MG63 (cell line): ENCODE measurements at regions not wholly inside any gene's neighbourhood (a gene's known extent, or its start where the extent isn't known, plus 50 kb on each side); places are given as distances from the start of the nearest gene placed in this dataset.
"Not testable (repeated sequence)": the region's sequence is repeated elsewhere in the genome, so short reads cannot be mapped to it uniquely, and the experiment has no call there.

ENCODE experiments used
- DNase-seq: peaks from one replicate; pipeline ENCODE4 v3.0.0-alpha.2; 2020
- H3K27me3 ChIP-seq: fragments of 250-450 bp; sonication (Bioruptor Pico); 2 replicates; pipeline ENCODE4 v1.5.1; 2020; ENCODE audit warnings: mild to moderate bottlenecking, moderate library complexity
- H3K36me3 ChIP-seq: fragments of 250-450 bp; sonication (Bioruptor Pico); 2 replicates; pipeline ENCODE4 v1.5.1; 2020; ENCODE audit warnings: mild to moderate bottlenecking, moderate library complexity
- H3K4me3 ChIP-seq: fragments of 250-450 bp; sonication (Bioruptor Pico); 2 replicates; pipeline ENCODE4 v1.5.1; 2020; ENCODE audit warnings: mild to moderate bottlenecking, moderate library complexity
- H3K9me3 ChIP-seq: fragments of 250-450 bp; sonication (Bioruptor Pico); 2 replicates; pipeline ENCODE4 v1.5.1; 2020; ENCODE audit warnings: mild to moderate bottlenecking, moderate library complexity

GRCh38 chr2:75896779-75897366, 186.2 kb upstream of the GCFC2 start:
- DNase-seq = no peak
- Histone ChIP-seq H3K4me3 (no peak overlapping the region), H3K9me3 (no peaks in the 10 kb centered on the region), H3K36me3 (no peaks in the 10 kb centered on the region), H3K27me3 (no peaks in the 10 kb centered on the region)

DNA sequence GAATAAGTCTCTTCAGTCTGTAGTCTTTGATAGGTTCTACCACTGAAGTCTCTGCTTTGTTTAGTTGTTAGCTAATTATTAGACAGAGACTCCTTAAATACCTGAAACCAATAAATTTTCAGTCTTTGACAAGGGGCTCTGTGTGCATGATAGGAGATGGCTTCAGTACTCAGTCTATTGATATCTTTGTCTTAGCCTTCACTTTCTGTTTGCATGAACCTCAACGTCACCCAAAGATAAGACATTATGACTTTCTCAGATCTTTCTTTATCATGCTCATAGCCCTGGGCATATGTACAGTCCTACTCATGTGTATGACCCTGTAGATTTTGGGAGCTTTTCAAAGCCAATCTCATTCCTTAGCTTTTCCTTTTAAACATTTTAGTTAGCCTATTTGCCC, 183.5 kb upstream of the GCFC2 start:
- no peaks in the 10 kb centered on the region for H3K27me3 ChIP-seq
- H3K36me3 ChIP-seq = no peaks in the 10 kb centered on the region
- no peak for DNase-seq

DNA sequence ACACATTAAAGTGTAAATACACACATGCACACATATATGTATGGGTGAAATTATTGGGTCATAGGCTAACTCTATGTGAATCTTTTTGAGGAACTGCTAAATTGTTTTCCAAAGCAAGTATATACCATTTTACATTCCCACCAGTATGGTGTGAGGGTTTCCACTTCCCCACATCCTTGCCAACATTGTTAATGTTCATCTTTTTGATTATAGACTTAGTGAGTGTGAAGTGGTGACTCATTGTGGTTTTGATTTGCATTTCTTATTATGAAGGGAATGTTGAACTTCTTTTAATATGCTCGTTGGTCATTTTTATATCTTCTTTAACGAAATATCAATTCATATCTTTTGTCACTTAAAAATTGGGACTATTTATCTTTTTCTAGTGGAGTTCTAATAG, 181.8 kb upstream of the GCFC2 start:
- no peak overlapping the region for H3K4me3 ChIP-seq
- H3K27me3 ChIP-seq = no peaks in the 10 kb centered on the region
- DNase-seq = no peak
- H3K36me3 ChIP-seq = no peaks in the 10 kb centered on the region
- H3K9me3 ChIP-seq = no peaks in the 10 kb centered on the region

More for the DNA sequence above, 183.5 kb upstream of the GCFC2 start:
- H3K9me3 ChIP-seq = no peaks in the 10 kb centered on the region
- H3K4me3 ChIP-seq = no peak overlapping the region

- no peaks in the 10 kb centered on the region for H3K36me3 ChIP-seq
- H3K27me3 ChIP-seq = no peaks in the 10 kb centered on the region
- H3K9me3 ChIP-seq = no peaks in the 10 kb centered on the region
- no peak for DNase-seq
- H3K4me3 ChIP-seq = no peak overlapping the region
Observed at GRCh38 chr2:75882530-75882929, 171.8 kb upstream of the GCFC2 start.

GRCh38 chr2:75875606-75876005, 164.9 kb upstream of the GCFC2 start:
- not testable (repeated sequence) for DNase-seq, H3K36me3 ChIP-seq, H3K27me3 ChIP-seq, H3K9me3 ChIP-seq, H3K4me3 ChIP-seq

GRCh38 chr2:75871762-75872614, 161.3 kb upstream of the GCFC2 start:
- not testable (repeated sequence) for H3K36me3 ChIP-seq, H3K4me3 ChIP-seq, H3K27me3 ChIP-seq

GRCh38 chr2:75870651-75871137, 160.0 kb upstream of the GCFC2 start:
- H3K27me3 ChIP-seq = no peaks in the 10 kb centered on the region
- no peaks in the 10 kb centered on the region for H3K9me3 ChIP-seq
- no peaks in the 10 kb centered on the region for H3K36me3 ChIP-seq
- no peak for DNase-seq
- no peak overlapping the region for H3K4me3 ChIP-seq

More at GRCh38 chr2:75871762-75872614, 161.3 kb upstream of the GCFC2 start:
- not testable (repeated sequence) for DNase-seq, H3K9me3 ChIP-seq

DNA sequence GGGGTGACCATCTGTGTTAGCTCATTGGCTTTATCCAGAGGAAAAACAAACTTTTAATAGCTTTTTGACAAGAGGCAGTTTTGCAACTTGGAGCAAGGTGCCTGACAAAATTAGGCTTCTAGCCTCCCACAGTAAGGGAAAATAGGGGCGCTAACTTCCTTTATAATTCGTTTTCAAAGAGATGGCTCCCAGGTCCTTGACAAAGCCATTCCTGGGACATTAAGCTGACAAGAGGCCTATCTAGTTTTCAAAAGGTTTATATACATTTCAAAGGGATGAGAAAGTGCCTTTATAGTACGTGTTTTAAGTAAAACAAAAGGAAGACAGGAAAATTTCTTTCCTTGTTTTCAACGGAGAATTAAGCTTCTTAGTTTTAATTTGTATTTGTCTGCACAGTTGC, 159.4 kb upstream of the GCFC2 start:
- H3K27me3 ChIP-seq = no peaks in the 10 kb centered on the region
- H3K36me3 ChIP-seq = no peaks in the 10 kb centered on the region
- DNase-seq = no peak
- no peaks in the 10 kb centered on the region for H3K9me3 ChIP-seq
- H3K4me3 ChIP-seq = no peak overlapping the region

- no peak for DNase-seq
- Histone ChIP-seq H3K4me3 (no peak overlapping the region), H3K27me3 (no peaks in the 10 kb centered on the region), H3K36me3 (no peaks in the 10 kb centered on the region), H3K9me3 (no peaks in the 10 kb centered on the region)
Observed at GRCh38 chr2:75865702-75866101, 155.0 kb upstream of the GCFC2 start.

DNA sequence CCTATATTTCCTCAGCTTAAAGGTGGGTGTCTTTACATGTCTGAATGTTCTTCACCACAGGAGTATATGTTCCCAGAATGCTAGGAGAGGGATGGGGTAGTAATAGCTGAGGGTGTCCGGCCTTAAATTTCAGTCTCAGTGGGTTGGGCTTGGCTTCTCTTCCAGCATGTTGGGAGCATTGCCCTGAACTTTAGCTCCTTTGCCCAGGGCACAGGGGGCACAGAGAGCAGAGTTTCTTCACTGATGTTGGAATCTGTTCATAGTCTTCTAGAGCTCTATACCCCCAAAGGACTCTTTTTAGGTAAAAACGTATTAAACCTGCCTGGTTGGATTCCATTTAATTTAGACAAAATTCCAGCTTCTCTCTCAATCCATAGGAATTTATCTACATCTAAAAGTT, 154.4 kb upstream of the GCFC2 start:
- DNase-seq = no peak
- H3K9me3 ChIP-seq = no peaks in the 10 kb centered on the region

DNA sequence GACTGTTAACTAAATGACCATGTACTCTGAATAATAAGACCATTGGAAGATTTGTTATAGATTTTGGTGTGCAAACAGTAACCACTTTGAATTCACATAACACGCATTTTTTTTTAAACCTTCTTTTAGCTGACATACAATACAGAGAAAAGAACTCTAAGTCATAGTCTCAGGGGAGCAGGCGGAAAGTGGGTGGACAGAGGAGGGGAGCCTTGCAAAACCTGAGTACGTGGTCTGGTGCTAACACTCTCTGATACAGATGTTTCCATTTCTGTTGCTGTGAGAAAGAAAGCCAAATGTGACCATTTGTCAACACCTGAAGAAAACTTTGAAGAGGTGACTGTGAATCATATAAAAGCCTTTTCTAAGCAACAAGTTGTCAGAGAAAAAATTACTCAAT, 151.8 kb upstream of the GCFC2 start:
- no peak for DNase-seq
- Histone ChIP-seq H3K27me3 (no peaks in the 10 kb centered on the region), H3K4me3 (no peak overlapping the region), H3K9me3 (no peaks in the 10 kb centered on the region), H3K36me3 (no peaks in the 10 kb centered on the region)

More for the DNA sequence above, 154.4 kb upstream of the GCFC2 start:
- no peaks in the 10 kb centered on the region for H3K27me3 ChIP-seq
- H3K36me3 ChIP-seq = no peaks in the 10 kb centered on the region
- no peak overlapping the region for H3K4me3 ChIP-seq

DNA sequence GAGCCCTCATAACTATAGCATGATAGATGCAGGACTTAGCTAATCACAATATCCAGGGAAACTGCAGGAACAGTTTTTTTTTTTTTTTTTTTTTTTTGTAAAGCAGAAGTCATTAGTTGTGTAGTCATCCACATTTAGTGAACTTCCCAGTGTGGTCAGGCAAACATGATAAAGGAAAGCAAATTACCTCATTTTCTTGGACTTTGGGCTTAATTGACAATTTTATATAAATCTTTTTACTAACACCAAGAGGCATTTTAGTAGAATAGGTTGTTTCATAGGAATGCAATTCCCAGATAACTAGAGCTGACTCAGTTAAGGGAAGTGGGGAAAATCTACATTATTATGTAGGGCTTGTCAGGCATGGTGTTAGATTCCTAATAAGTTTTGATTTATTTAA, 142.7 kb upstream of the GCFC2 start:
- no peaks in the 10 kb centered on the region for H3K27me3 ChIP-seq
- no peaks in the 10 kb centered on the region for H3K9me3 ChIP-seq
- no peak overlapping the region for H3K4me3 ChIP-seq
- no peak for DNase-seq
- no peaks in the 10 kb centered on the region for H3K36me3 ChIP-seq

DNA sequence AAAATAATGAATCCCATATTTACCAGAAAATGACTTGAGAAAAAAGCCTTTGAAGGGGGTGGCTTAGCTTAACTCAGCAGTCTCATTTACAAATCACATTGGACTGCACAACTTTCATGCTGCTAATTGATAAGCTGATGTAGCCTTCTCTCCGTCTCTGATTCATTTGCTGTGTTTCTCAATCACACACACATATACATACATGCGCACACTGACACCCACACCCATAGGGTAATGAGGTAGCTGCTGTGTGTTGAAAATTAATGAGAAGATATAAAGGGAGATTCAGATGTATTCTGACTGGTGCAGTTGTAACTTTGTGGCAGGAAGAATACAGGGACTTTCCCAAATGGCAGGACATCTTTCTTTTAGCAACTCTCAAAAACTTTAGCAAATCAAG, 141.9 kb upstream of the GCFC2 start:
- H3K27me3 ChIP-seq = no peaks in the 10 kb centered on the region
- H3K36me3 ChIP-seq = no peaks in the 10 kb centered on the region
- H3K9me3 ChIP-seq = no peaks in the 10 kb centered on the region
- no peak for DNase-seq
- no peak overlapping the region for H3K4me3 ChIP-seq

DNA sequence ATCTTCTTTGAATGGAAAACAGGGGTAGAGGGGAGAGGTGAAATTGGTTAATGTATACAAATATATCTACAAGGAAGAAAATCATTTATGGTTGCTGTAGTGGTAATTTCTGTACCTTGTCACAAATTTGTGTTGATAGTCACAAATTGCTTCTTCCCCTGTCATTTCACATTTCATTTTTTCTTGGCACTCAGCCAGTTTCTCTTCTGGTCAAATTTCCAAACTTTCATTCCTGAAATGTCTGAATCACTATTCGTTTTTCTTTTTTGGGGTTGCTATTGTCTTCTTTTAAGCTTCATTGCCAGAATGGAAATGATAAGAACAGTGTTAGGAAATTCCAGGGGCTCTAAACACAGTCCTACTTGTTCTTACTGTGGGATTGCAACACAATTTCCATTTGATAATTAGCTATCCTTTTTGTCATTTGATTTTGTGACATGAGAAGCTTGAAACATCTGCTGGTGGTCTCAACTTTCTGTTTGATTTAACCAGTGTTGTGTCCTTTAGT, 136.0 kb upstream of the GCFC2 start:
- DNase-seq = no peak
- no peaks in the 10 kb centered on the region for H3K36me3 ChIP-seq

DNA sequence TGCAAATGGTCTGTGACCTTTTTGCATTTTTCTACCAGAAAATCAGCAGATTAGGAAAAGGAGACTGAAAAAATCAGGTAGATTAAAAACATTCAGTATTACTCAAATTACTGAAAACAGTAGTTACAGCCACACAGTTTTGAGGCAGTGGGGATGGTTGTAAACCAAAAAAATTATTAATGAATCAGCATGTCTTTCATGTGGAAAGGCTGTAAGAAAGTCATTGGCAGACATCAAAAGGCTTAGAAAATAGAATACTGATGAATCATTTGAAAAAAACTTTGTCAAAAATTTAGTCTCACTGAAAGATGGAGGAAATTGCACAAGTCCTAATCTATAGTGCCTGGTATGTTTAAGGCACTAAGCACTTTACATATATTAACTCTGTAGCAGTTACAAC, 133.9 kb upstream of the GCFC2 start:
- Histone ChIP-seq H3K27me3 (no peaks in the 10 kb centered on the region), H3K4me3 (no peak overlapping the region), H3K36me3 (no peaks in the 10 kb centered on the region), H3K9me3 (no peaks in the 10 kb centered on the region)
- DNase-seq = no peak

More for the DNA sequence above, 136.0 kb upstream of the GCFC2 start:
- Histone ChIP-seq H3K27me3 (no peaks in the 10 kb centered on the region), H3K4me3 (no peak overlapping the region), H3K9me3 (no peaks in the 10 kb centered on the region)

DNA sequence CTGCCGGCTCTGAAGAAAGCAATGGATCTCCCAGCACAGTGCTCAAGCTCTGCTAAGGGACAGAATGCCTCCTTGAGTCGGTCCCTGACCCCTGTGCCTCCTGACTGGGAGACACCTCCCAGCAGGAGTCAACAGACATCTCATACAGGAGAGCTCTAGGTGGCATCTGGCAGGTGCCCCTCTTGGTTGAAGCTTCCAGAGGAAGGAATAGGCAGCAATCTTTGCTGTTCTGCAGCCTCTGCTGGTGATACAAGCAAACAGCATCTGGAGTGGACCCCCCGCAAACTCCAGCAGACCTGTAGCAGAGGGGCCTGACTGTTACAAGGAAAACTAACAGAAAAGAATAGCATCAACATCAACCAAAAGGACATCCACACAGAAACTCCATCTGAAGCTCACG, 123.9 kb upstream of the GCFC2 start:
- DNase-seq = not testable (repeated sequence)

GRCh38 chr2:75833386-75833785, 122.7 kb upstream of the GCFC2 start:
- no peaks in the 10 kb centered on the region for H3K36me3 ChIP-seq
- H3K9me3 ChIP-seq = no peaks in the 10 kb centered on the region
- H3K27me3 ChIP-seq = no peaks in the 10 kb centered on the region; the same call in 1 of the 2 replicates
- H3K4me3 ChIP-seq = no peak overlapping the region
- DNase-seq = no peak

More for the DNA sequence above, 123.9 kb upstream of the GCFC2 start:
- not testable (repeated sequence) for H3K4me3 ChIP-seq, H3K36me3 ChIP-seq, H3K9me3 ChIP-seq, H3K27me3 ChIP-seq

GRCh38 chr2:75828826-75829225, 118.1 kb upstream of the GCFC2 start:
- no peak overlapping the region for H3K4me3 ChIP-seq
- H3K9me3 ChIP-seq = no peaks in the 10 kb centered on the region
- DNase-seq = no peak
- H3K27me3 ChIP-seq = no peaks in the 10 kb centered on the region; the same call in 1 of the 2 replicates
- H3K36me3 ChIP-seq = no peaks in the 10 kb centered on the region
